Right cardiac atrium (tissue), 5 donors: ENCODE measurements at regions not wholly inside any gene's neighbourhood (a gene's known extent, or its start where the extent isn't known, plus 50 kb on each side); places are given as distances from the start of the nearest gene placed in this dataset.
"Not testable (repeated sequence)": the region's sequence is repeated elsewhere in the genome, so short reads cannot be mapped to it uniquely, and the experiment has no call there.

Experiments used
- ATAC-seq, 2 donors: fragments of 200-7000 bp; cut with Tn5 transposase; one replicate each; pipeline versions ENCODE4 v1.8.0 to v1.9.1; 2020; ENCODE audit warnings: moderate library complexity in 2 of 2, mild to moderate bottlenecking in 1 of 2
- DNase-seq, 3 donors: peaks; one replicate each; pipeline ENCODE4 v3.0.0-alpha.2; 2020
- H3K27ac ChIP-seq: one replicate; pipeline ENCODE4 v1.5.1; 2013; ENCODE audit warnings: mild to moderate bottlenecking, low read length, control low read depth, moderate library complexity
- H3K27me3 ChIP-seq: one replicate; pipeline ENCODE4 v1.6.1; 2013; ENCODE audit not compliant: control insufficient read depth, insufficient read depth
- H3K4me1 ChIP-seq: one replicate; pipeline ENCODE4 v1.6.1; 2013; ENCODE audit warnings: low read length; ENCODE audit not compliant: control insufficient read depth, insufficient read depth
- H3K4me3 ChIP-seq: one replicate; pipeline ENCODE4 v1.5.1; 2013; ENCODE audit warnings: low read length, control low read depth
- H3K9me3 ChIP-seq: one replicate; pipeline ENCODE4 v1.6.1; 2013; ENCODE audit warnings: low read length; ENCODE audit not compliant: control insufficient read depth
- WGBS: extraction: QIAGEN DNeasy Blood & Tissue Kit; methylation state at CpG from one replicate; pipeline ENCODE4 v1.1.7; 2013; 5-methylcytosine and 5-hydroxymethylcytosine counted together
- intact Hi-C, 4 donors: fragments of 100-400 bp; cut with DNase I; formaldehyde crosslinking; loops; one replicate each; pipeline versions ENCODE4 v1.11.0 to v1.14.0; 2022 to 2023
- donor health status: healthy with polysubstance abuse.
- donor health status: DM: no; HTN: yes; CAD: no.
- donor health status: DM: no; HTN: no; CAD: no.
- donor health status: DM: no; HTN: yes; CAD: no; lungs with severe emphysema.
- donor health status: DM: yes; HTN: yes; CAD: no.

DNA sequence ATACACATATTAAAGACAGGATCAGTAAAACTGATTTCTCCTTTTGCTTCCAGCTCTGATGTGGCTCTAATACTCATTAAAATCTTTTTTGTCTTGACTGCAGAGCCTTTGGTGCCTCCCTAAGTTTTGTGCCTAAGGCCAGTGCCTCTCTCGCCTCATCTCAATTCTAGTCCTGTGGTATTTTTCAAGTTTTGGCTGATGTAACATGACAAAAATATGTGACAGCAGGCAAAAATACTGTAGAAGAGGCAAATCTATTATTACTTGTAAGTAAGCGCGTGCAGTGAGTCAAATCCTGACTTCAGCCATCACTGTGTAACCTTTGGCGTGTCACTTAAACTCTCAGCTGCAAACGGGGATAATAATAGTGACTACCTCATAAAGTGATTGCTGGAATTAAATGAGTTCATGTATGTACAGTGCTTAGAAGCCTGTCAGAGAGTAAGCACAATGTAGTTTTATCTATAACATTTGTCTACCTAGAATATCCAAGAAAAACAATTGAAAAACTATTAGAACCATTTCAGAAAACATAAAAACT is 74.0 kb downstream of the MAB21L3 start:
- H3K27ac ChIP-seq = no peak overlapping the region
- peaks cover 3% of the 10 kb centered on the region for H3K4me1 ChIP-seq
- H3K27me3 ChIP-seq = no peaks in the 10 kb centered on the region
- intact Hi-C loops = no loop called here
- no peak overlapping the region for H3K4me3 ChIP-seq
- 66% methylated on average over 5 of the region's 5 CpGs for WGBS
- H3K9me3 ChIP-seq = no peaks in the 10 kb centered on the region
- ATAC-seq = no peak
- no peak for DNase-seq

DNA sequence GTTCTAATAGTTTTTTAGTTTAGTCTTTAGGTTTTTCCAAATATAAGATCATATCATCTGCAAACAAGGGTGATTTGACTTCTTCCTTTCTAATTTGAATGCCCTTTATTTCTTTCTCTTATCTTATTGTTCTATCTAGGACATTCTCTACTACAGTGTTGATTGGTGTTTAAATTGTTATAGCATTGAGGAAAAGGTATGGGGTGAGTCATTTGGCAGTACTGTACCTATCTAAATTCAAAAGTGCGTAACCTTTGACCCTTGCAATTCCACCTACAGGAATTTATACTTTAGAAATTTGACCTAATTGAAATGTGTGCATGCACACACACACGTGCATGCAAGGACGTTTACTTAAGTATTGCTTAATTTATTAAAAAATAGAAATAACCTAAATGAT is 78.3 kb downstream of the MAB21L3 start:
- intact Hi-C loops = no loop called here
- DNase-seq (no peak), ATAC-seq (no peak)
- Histone ChIP-seq H3K27ac (no peak overlapping the region), H3K27me3 (no peaks in the 10 kb centered on the region), H3K9me3 (no peaks in the 10 kb centered on the region), H3K4me1 (no peaks in the 10 kb centered on the region), H3K4me3 (no peak overlapping the region)
- WGBS = 89% methylated on average over 3 of the region's 3 CpGs

DNA sequence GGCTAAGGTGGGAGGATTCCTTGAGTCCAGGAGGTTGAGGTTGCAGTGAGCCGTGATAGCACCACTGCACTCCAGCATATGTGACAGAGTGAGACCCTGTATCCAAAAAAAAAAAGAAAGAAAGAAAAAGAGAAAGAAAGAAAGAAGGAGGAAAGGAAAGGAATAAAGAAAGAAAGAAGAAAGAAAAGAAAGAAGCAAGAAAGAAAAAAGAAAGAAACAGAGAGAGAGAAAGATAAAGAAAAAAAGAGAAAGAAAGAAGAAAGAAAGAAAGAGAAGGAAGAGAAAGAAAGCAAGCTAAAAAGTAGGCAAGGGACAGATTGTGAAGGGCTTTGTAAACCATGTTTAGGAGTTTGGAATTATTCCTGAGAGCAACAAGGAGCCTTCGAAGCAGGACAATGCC is 80.1 kb downstream of the MAB21L3 start:
- no peaks in the 10 kb centered on the region for H3K4me1 ChIP-seq
- no peak overlapping the region for H3K27ac ChIP-seq
- no peak for ATAC-seq
- DNase-seq = no peak
- no peak overlapping the region for H3K4me3 ChIP-seq
- H3K9me3 ChIP-seq = no peaks in the 10 kb centered on the region
- WGBS = 89% methylated on average over 2 of the region's 2 CpGs
- H3K27me3 ChIP-seq = no peaks in the 10 kb centered on the region
- intact Hi-C loops = no loop called here

DNA sequence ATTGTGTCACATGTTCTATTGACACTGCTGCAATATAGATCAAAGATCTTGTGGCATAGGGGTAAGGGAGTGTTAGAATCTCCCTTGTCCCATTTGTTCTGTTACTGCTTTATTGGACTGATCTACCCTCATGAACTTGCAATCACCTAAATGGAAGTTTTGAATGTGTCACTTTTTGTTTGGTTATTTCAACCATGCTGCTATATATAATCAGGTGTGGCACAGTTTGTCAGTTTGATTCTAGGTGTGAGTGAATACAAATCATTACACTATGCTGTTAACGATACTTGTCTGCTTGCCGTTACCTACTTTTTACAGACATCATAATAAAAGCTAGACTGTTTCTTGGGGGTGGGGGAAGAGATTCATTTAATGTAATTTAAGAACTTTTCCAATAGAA is 82.6 kb downstream of the MAB21L3 start:
- H3K4me3 ChIP-seq = no peak overlapping the region
- no peaks in the 10 kb centered on the region for H3K9me3 ChIP-seq
- 70% methylated on average over 2 of the region's 2 CpGs for WGBS
- DNase-seq = no peak
- ATAC-seq = no peak
- H3K27ac ChIP-seq = no peak overlapping the region
- no peaks in the 10 kb centered on the region for H3K4me1 ChIP-seq
- intact Hi-C loops = no loop called here
- no peaks in the 10 kb centered on the region for H3K27me3 ChIP-seq

DNA sequence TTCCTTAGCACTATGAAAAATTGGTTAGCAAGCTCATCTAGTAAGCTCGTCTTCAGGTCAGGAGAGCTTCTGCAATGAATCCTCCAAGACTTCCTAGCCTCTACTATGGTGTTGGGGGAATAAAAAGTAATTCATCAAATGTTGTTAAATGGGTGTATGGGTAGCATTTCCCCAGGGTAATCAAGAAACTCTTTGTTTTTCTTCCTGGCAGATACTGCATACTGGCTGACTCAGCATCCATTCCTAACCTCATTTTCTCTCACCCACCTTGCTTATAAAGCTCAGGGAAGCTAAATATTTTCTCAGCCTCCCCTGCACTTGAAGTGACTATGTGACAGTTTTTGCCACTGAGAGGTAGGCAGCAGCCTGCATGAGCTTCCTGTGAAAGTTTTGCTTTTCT is 83.4 kb downstream of the MAB21L3 start:
- intact Hi-C loops = no loop called here
- DNase-seq (no peak), ATAC-seq (no peak)
- 75% methylated on average over 1 of the region's 1 CpG for WGBS
- Histone ChIP-seq H3K9me3 (no peaks in the 10 kb centered on the region), H3K27ac (no peak overlapping the region), H3K27me3 (no peaks in the 10 kb centered on the region), H3K4me3 (no peak overlapping the region), H3K4me1 (no peaks in the 10 kb centered on the region)

DNA sequence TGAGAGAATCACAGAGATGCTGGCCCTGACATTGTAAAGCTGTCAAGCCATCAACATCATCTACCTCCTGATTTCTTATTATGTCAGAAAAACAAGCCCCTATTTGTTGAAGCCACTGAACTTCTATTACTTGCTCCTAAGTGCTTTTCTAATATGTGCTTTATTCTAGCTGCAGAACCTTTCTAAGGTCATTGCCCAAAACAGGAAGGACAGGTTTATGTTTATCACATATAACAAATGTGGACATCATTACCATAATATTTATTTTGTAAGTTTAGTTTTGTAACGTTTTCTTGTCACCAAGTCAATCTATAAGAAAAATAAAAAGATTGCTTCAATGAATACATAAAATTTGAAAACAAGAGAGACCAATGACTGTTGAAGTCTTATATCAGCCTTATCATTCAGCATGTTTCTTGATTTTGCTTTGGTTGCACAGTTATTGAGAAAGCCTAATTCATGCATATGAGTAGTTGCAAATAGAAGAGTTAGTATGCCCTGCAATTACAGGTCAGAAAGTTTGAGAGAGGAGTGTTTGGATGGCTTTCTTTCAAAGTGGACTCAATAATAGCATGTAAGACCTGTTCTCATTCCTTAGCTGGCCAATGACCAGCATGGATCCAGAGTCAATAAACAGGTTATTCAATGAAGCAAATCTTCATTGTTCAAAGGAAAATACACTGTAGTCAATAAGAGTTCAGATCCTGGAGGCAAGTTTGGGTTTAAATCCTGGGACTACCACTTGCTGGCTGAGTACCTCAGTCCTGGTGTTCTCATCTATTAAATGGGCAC is 84.1 kb downstream of the MAB21L3 start:
- ATAC-seq = no peak
- intact Hi-C loops = no loop called here
- H3K9me3 ChIP-seq = no peaks in the 10 kb centered on the region

DNA sequence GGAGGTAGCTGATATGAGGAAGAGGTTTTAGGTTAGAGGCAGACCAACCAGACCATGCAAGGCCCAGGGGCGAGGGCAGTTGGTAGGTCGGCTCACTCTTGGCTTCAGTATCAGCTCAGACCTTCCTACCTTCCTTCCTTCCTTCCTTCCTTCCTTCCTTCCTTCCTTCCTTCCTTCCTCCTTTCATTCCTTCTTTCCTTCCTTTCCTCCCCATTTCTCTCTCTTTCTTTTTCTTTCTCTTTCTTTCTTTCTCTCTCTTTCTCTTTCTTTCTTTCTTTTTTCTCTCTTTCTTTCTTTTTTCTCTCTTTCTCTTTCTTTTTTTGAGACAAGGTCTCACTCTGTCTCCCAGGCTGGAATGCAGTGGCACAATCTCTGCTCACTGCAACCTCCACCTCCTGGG is 89.1 kb downstream of the MAB21L3 start:
- H3K27ac ChIP-seq, intact Hi-C loops, H3K27me3 ChIP-seq, ATAC-seq, DNase-seq, H3K4me1 ChIP-seq, H3K9me3 ChIP-seq, H3K4me3 ChIP-seq: not testable (repeated sequence)
- 72% methylated on average over 2 of the region's 2 CpGs for WGBS

More for the DNA sequence above, 84.1 kb downstream of the MAB21L3 start:
- DNase-seq = no peak
- Histone ChIP-seq H3K27me3 (no peaks in the 10 kb centered on the region), H3K27ac (no peak overlapping the region), H3K4me3 (no peak overlapping the region), H3K4me1 (no peaks in the 10 kb centered on the region)
- 45% methylated on average over 1 of the region's 1 CpG for WGBS

DNA sequence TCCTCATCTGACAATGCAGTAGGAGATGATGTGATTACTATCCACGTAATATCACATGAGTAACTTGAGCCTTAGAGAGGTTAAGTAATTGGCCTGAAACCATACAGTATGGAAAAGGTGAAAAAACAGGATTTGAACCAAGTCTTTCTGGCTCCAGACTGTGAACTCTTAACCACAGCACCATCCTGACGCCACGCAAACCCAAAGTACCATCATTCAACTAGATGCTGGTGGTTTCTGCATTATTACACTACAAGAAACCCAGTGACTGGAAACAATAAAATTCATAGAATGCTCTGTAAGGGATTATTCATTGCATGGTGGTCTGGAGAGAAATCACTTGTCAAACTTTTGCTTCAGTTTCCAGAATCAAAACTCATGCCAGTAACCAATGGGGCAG is 90.7 kb downstream of the MAB21L3 start:
- H3K27ac ChIP-seq = no peak overlapping the region

DNA sequence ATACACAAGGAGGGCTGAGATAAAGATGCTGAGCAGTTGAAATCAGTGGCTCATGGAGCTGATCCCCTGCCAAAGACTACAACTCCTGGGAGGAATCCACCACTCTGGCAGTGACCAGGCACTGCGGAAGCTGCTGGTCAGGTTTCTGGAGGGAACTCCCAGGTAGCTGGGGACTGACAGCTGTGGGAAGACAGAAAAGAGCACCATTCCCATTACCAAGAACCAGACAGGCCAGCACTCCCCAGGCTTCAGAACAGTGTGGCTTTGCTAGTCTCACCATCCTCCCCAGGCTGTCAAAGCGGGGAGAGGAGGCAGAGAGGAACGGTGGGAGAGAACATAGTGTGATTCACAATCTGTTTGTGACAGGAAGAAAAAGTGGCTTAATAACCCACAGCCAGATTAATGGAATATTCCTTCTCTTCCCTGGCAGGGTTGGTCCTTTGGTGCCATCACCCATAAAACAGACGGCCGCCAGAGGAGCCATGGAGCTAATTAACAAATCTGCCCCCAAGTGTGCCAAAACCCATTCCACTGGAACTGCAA is 92.1 kb downstream of the MAB21L3 start:
- Histone ChIP-seq H3K4me3 (no peak overlapping the region), H3K27me3 (no peaks in the 10 kb centered on the region), H3K27ac (no peak overlapping the region), H3K4me1 (no peaks in the 10 kb centered on the region), H3K9me3 (no peaks in the 10 kb centered on the region)
- peak; percentile 43 to 52 for ATAC-seq
- 56% methylated on average over 5 of the region's 5 CpGs for WGBS
- DNase-seq = peak in 1 of 3 donors; percentile 45
- intact Hi-C loops = no loop called here

More for the DNA sequence above, 90.7 kb downstream of the MAB21L3 start:
- WGBS = 85% methylated on average over 3 of the region's 3 CpGs
- Histone ChIP-seq H3K27me3 (no peaks in the 10 kb centered on the region), H3K4me1 (no peaks in the 10 kb centered on the region), H3K9me3 (no peaks in the 10 kb centered on the region), H3K4me3 (no peak overlapping the region)
- intact Hi-C loops = no loop called here
- no peak for ATAC-seq
- no peak for DNase-seq

DNA sequence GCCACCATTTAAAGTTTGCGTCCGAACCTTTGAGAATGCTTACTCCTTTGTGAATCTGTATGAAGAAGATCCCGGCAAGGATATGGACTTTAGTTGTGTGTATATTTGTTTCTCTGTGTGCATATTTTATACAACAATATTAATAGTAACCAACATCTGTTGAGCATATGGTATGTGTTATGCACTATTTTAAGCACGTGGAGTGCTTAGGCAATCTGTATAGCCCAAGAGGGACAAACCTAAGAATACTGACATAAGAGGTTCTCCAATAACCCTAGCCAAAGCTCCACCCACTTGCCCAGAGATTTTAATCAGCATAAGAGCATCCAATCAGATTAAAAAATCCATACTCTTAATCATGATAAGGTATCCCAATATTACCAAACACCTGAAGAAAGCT is 92.7 kb downstream of the MAB21L3 start:
- H3K27me3 ChIP-seq = no peaks in the 10 kb centered on the region
- H3K9me3 ChIP-seq = no peaks in the 10 kb centered on the region
- DNase-seq (no peak), ATAC-seq (no peak)
- 66% methylated on average over 4 of the region's 4 CpGs for WGBS
- H3K27ac ChIP-seq = no peak overlapping the region
- no peak overlapping the region for H3K4me3 ChIP-seq
- intact Hi-C loops = no loop called here
- no peaks in the 10 kb centered on the region for H3K4me1 ChIP-seq

DNA sequence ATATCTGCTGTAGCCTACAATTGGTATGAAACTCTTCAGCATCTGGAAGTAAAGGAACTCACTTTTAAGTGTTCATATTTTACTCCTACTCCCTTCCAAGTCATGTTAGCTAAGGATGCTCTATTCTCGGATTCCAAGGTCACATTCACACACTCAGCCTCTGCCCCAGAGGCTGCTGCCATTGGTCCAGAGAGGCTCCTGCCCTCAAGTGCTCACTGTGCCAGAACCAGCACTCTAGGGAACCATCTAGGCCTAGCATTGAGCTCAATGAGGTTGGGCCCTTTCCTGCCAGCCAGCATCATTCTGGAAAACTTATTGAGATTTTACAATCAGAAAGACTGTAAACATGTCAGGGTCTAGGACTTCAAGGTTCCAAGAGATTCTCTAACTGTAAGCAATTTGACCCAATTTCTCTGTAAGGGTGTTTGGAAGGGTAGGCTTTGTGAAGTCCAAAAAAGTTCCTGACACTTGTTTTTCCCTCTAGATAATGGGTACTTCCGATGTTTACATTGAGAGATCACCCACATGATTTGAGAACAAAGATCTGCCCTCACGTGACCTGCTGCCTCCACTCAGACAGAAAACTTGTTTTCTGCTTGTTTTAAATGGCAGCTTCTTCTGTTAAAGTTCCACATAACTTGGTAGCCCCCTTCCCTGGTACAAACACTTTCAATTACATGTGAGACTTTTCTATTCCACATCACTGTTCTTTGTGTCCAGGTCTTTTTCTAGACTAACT is 94.9 kb downstream of the MAB21L3 start:
- Histone ChIP-seq H3K9me3 (no peaks in the 10 kb centered on the region), H3K4me3 (no peak overlapping the region), H3K4me1 (peaks cover 1% of the 10 kb centered on the region), H3K27ac (no peak overlapping the region), H3K27me3 (no peaks in the 10 kb centered on the region)
- 75% methylated on average over 3 of the region's 3 CpGs for WGBS
- DNase-seq = no peak
- intact Hi-C loops = no loop called here
- no peak for ATAC-seq
